Ishikawa (cell line): ENCODE measurements at regions not wholly inside any gene's neighbourhood (a gene's known extent, or its start where the extent isn't known, plus 50 kb on each side); places are given as distances from the start of the nearest gene placed in this dataset.

ENCODE experiments used
- EP300 ChIP-seq: IDR thresholded peaks from 2 replicates; pipeline ENCODE4 v1.6.1; 2012; ENCODE audit warnings: borderline replicate concordance
- FOXM1 ChIP-seq: IDR thresholded peaks from 2 replicates; pipeline ENCODE4 v1.6.1; 2012; ENCODE audit warnings: low read depth, borderline replicate concordance
- NFIC ChIP-seq: IDR thresholded peaks from 2 replicates; pipeline ENCODE4 v1.6.1; 2012
- TAF1 ChIP-seq: IDR thresholded peaks from 2 replicates; pipeline ENCODE4 v1.6.1; 2012; ENCODE audit warnings: low read depth, mild to moderate bottlenecking
- TEAD4 ChIP-seq: IDR thresholded peaks from 2 replicates; pipeline ENCODE4 v1.6.1; 2012
- ZBTB7A ChIP-seq: IDR thresholded peaks from 2 replicates; pipeline ENCODE4 v1.6.1; 2012; ENCODE audit warnings: low read depth
- TF ChIP-seq, protein P1 (sequence below): IDR thresholded peaks from 2 replicates; pipeline ENCODE4 v1.6.1; 2012

DNA sequence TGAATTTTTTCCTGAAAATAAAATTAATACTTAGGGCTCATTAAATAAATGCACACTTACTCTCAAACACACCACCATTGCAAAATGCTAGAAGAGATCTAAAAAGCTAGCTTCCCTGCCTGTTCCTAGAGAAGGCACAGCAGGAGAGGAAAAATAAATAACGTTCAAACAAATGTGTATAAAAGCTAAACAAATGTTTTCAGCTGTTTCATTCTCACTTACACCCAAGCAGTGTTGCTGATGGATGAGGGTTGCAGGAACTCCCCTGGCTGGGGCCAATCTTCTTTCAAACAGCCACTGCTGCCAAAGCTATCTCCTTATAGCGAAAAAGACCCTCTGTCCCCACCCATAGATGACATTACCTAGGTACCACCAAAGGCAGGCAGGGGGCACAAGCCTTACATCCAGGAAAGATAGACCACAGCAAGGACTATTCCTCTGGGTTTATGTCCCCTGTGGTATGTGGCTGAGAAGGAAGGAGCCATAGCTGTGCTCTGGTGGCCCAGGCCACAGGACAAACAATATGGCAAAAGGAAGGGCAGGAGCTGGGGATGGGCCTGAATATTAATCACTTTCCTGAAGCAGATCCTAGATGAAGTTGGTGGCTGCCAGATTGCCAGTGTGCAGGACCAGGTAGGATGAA lies 214.6 kb downstream of the TTC32 start:
- no peak for TF ChIP-seq NFIC
- no peak for TF ChIP-seq EP300
- no peak for TF ChIP-seq TAF1
- TF ChIP-seq FOXM1: no peak
- TF ChIP-seq ZBTB7A: no peak
- TF ChIP-seq TEAD4: no peak
- TF ChIP-seq, protein P1, sequence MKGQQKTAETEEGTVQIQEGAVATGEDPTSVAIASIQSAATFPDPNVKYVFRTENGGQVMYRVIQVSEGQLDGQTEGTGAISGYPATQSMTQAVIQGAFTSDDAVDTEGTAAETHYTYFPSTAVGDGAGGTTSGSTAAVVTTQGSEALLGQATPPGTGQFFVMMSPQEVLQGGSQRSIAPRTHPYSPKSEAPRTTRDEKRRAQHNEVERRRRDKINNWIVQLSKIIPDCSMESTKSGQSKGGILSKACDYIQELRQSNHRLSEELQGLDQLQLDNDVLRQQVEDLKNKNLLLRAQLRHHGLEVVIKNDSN: no peak
